ENCODE measurements at regions not wholly inside any gene's neighbourhood (a gene's known extent, or its start where the extent isn't known, plus 50 kb on each side); places are given as distances from the start of the nearest gene placed in this dataset.

GRCh38 chr5:117872798-117873368 is 1115.5 kb downstream of the DTWD2 start:
- DNase-seq (ENCODE audit: low read depth in 4 of 4, low spot score in 3 of 4): no peak

- no peak for DNase-seq (ENCODE audit: low read depth in 4 of 4, low spot score in 3 of 4)
Observed at GRCh38 chr5:117869596-117869995, 1118.8 kb downstream of the DTWD2 start.

- no peak for DNase-seq (ENCODE audit: low read depth in 4 of 4, low spot score in 3 of 4)
Observed at GRCh38 chr5:117863586-117864296, 1124.6 kb downstream of the DTWD2 start.

- DNase-seq (ENCODE audit: low read depth in 4 of 4, low spot score in 3 of 4): no peak
Observed at GRCh38 chr5:117860550-117860949, 1127.8 kb downstream of the DTWD2 start.

GRCh38 chr5:117859176-117859575 is 1129.2 kb downstream of the DTWD2 start:
- DNase-seq (ENCODE audit: low read depth in 4 of 4, low spot score in 3 of 4): no peak

GRCh38 chr5:117856713-117857112 is 1131.6 kb downstream of the DTWD2 start:
- DNase-seq (ENCODE audit: low read depth in 4 of 4, low spot score in 3 of 4): no peak

- no peak for DNase-seq (ENCODE audit: low read depth in 4 of 4, low spot score in 3 of 4)
Observed at GRCh38 chr5:117837786-117838185, 1150.6 kb downstream of the DTWD2 start.

- DNase-seq (ENCODE audit: low read depth in 4 of 4, low spot score in 3 of 4): no peak
Observed at GRCh38 chr5:117833691-117834090, 1154.7 kb downstream of the DTWD2 start.

- no peak for DNase-seq (ENCODE audit: low read depth in 4 of 4, low spot score in 3 of 4)
Observed at GRCh38 chr5:117829646-117830045, 1158.7 kb downstream of the DTWD2 start.

- DNase-seq (ENCODE audit: low read depth in 4 of 4, low spot score in 3 of 4): no peak
Observed at GRCh38 chr5:117813850-117814249, 1174.5 kb downstream of the DTWD2 start.

- DNase-seq (ENCODE audit: low read depth in 4 of 4, low spot score in 3 of 4): no peak
Observed at GRCh38 chr5:117812861-117813260, 1175.5 kb downstream of the DTWD2 start.

GRCh38 chr5:117809251-117809650 is 1179.1 kb downstream of the DTWD2 start:
- DNase-seq (ENCODE audit: low read depth in 4 of 4, low spot score in 3 of 4): no peak

- DNase-seq (ENCODE audit: low read depth in 4 of 4, low spot score in 3 of 4): no peak
Observed at GRCh38 chr5:117805058-117805457, 1183.3 kb downstream of the DTWD2 start.

GRCh38 chr5:117803533-117803932 is 1184.8 kb downstream of the DTWD2 start:
- no peak for DNase-seq (ENCODE audit: low read depth in 4 of 4, low spot score in 3 of 4)

GRCh38 chr5:117801583-117801982 is 1186.8 kb downstream of the DTWD2 start:
- no peak for DNase-seq (ENCODE audit: low read depth in 4 of 4, low spot score in 3 of 4)

GRCh38 chr5:117800261-117800660 is 1188.1 kb downstream of the DTWD2 start:
- no peak for DNase-seq (ENCODE audit: low read depth in 4 of 4, low spot score in 3 of 4)

GRCh38 chr5:117794847-117795246 is 1193.5 kb downstream of the DTWD2 start:
- DNase-seq (ENCODE audit: low read depth in 4 of 4, low spot score in 3 of 4): no peak

GRCh38 chr5:117793963-117794362 is 1194.4 kb downstream of the DTWD2 start:
- no peak for DNase-seq (ENCODE audit: low read depth in 4 of 4, low spot score in 3 of 4)

GRCh38 chr5:117792476-117792875 is 1195.9 kb downstream of the DTWD2 start:
- no peak for DNase-seq (ENCODE audit: low read depth in 4 of 4, low spot score in 3 of 4)

GRCh38 chr5:117788596-117788995 is 1199.8 kb downstream of the DTWD2 start:
- DNase-seq (ENCODE audit: low read depth in 4 of 4, low spot score in 3 of 4): no peak

GRCh38 chr5:117779171-117779570 is 1204.5 kb upstream of the SEMA6A start:
- peak in 1 of 4 donors; percentile 21 for DNase-seq (ENCODE audit: low read depth in 4 of 4, low spot score in 3 of 4)

- DNase-seq (ENCODE audit: low read depth in 4 of 4, low spot score in 3 of 4): no peak
Observed at GRCh38 chr5:117776977-117777376, 1202.4 kb upstream of the SEMA6A start.

GRCh38 chr5:117769877-117770276 is 1195.3 kb upstream of the SEMA6A start:
- DNase-seq (ENCODE audit: low read depth in 4 of 4, low spot score in 3 of 4): no peak

Data from left renal pelvis (tissue), 4 donors.